SJCRH30 (cell line): ENCODE measurements at regions not wholly inside any gene's neighbourhood (a gene's known extent, or its start where the extent isn't known, plus 50 kb on each side); places are given as distances from the start of the nearest gene placed in this dataset.
A peak's percentile ranks its signal among the peaks of the same experiment; 100 is the strongest.

Experiments used
- DNase-seq, 2 experiments: peaks; one replicate each; pipeline ENCODE4 v3.0.0-alpha.2; 2015 to 2020
- H3K27ac ChIP-seq: fragments of 250-450 bp; sonication (Bioruptor Pico); 2 replicates; pipeline ENCODE4 v1.5.1; 2020; ENCODE audit warnings: mild to moderate bottlenecking, moderate library complexity
- H3K27me3 ChIP-seq: fragments of 250-450 bp; sonication (Bioruptor Pico); 2 replicates; pipeline ENCODE4 v1.5.1; 2020; ENCODE audit warnings: mild to moderate bottlenecking, moderate library complexity
- H3K36me3 ChIP-seq: fragments of 250-450 bp; sonication (Bioruptor Pico); 2 replicates; pipeline ENCODE4 v1.5.1; 2020; ENCODE audit warnings: mild to moderate bottlenecking, moderate library complexity
- H3K4me1 ChIP-seq: fragments of 250-450 bp; sonication (Bioruptor Pico); 2 replicates; pipeline ENCODE4 v1.5.1; 2020; ENCODE audit warnings: mild to moderate bottlenecking, moderate library complexity
- H3K4me3 ChIP-seq: fragments of 250-450 bp; sonication (Bioruptor Pico); 2 replicates; pipeline ENCODE4 v1.5.1; 2020; ENCODE audit warnings: mild to moderate bottlenecking, moderate library complexity
- H3K9me3 ChIP-seq: fragments of 250-450 bp; sonication (Bioruptor Pico); replicated peaks from 2 replicates; pipeline ENCODE4 v1.5.1; 2020; ENCODE audit warnings: mild to moderate bottlenecking, moderate library complexity

- H3K36me3 ChIP-seq, result no peaks in the 10 kb centered on the region
- H3K4me1 ChIP-seq, result no peaks in the 10 kb centered on the region
- DNase-seq, result no peak
Observed at GRCh38 chr4:77466430-77466829, 139.2 kb upstream of the CXCL13 start.

GRCh38 chr4:77471821-77472495 lies 133.7 kb upstream of the CXCL13 start:
- H3K9me3 ChIP-seq, result 0 out of 2 replicates have a peak, but pooled peaks cover 4% of the 10 kb centered on the region
- DNase-seq, result no peak

More at GRCh38 chr4:77466430-77466829, 139.2 kb upstream of the CXCL13 start:
- no peak overlapping the region for H3K27ac ChIP-seq
- H3K4me3 ChIP-seq, result no peak overlapping the region
- H3K9me3 ChIP-seq, result no peaks in the 10 kb centered on the region
- no peaks in the 10 kb centered on the region for H3K27me3 ChIP-seq

GRCh38 chr4:77473509-77473908 lies 132.1 kb upstream of the CXCL13 start:
- DNase-seq, result peak in 1 of 2 experiments; percentile 42
- no peak overlapping the region for H3K27ac ChIP-seq

More at GRCh38 chr4:77471821-77472495, 133.7 kb upstream of the CXCL13 start:
- Histone ChIP-seq H3K4me1 (no peaks in the 10 kb centered on the region), H3K4me3 (no peak overlapping the region), H3K36me3 (no peaks in the 10 kb centered on the region), H3K27me3 (peaks cover 8% of the 10 kb centered on the region; the same call in 1 of the 2 replicates), H3K27ac (no peak overlapping the region)

GRCh38 chr4:77481856-77482255 lies 123.8 kb upstream of the CXCL13 start:
- H3K4me1 ChIP-seq, result no peaks in the 10 kb centered on the region
- no peaks in the 10 kb centered on the region for H3K36me3 ChIP-seq
- H3K4me3 ChIP-seq, result no peak overlapping the region
- no peaks in the 10 kb centered on the region for H3K27me3 ChIP-seq
- H3K27ac ChIP-seq, result no peak overlapping the region
- DNase-seq, result no peak
- no peaks in the 10 kb centered on the region for H3K9me3 ChIP-seq

More at GRCh38 chr4:77473509-77473908, 132.1 kb upstream of the CXCL13 start:
- Histone ChIP-seq H3K4me3 (no peak overlapping the region), H3K36me3 (no peaks in the 10 kb centered on the region), H3K9me3 (0 out of 2 replicates have a peak, but pooled peaks cover 4% of the 10 kb centered on the region), H3K4me1 (no peaks in the 10 kb centered on the region), H3K27me3 (peaks cover 8% of the 10 kb centered on the region; the same call in 1 of the 2 replicates)

- Histone ChIP-seq H3K27ac (no peak overlapping the region), H3K9me3 (no peaks in the 10 kb centered on the region; the same call in 1 of the 2 replicates), H3K36me3 (no peaks in the 10 kb centered on the region), H3K4me3 (no peak overlapping the region), H3K27me3 (no peaks in the 10 kb centered on the region), H3K4me1 (peaks cover 3% of the 10 kb centered on the region; the same call in 1 of the 2 replicates)
- peak in 1 of 2 experiments; percentile 27 for DNase-seq
Observed at GRCh38 chr4:77488882-77489281, 116.7 kb upstream of the CXCL13 start.

GRCh38 chr4:77493120-77493752 lies 112.4 kb upstream of the CXCL13 start:
- Histone ChIP-seq H3K27me3 (no peaks in the 10 kb centered on the region), H3K4me1 (no peaks in the 10 kb centered on the region; the same call in 1 of the 2 replicates), H3K9me3 (no peaks in the 10 kb centered on the region), H3K4me3 (no peak overlapping the region), H3K27ac (no peak overlapping the region), H3K36me3 (no peaks in the 10 kb centered on the region)
- DNase-seq, result no peak

GRCh38 chr4:77493829-77494551 lies 111.6 kb upstream of the CXCL13 start:
- Histone ChIP-seq H3K27ac (no peak overlapping the region), H3K4me3 (no peak overlapping the region), H3K36me3 (no peaks in the 10 kb centered on the region), H3K9me3 (no peaks in the 10 kb centered on the region), H3K27me3 (no peaks in the 10 kb centered on the region), H3K4me1 (no peaks in the 10 kb centered on the region)
- DNase-seq, result no peak

- no peak for DNase-seq
- Histone ChIP-seq H3K4me1 (peaks cover 10% of the 10 kb centered on the region), H3K9me3 (no peaks in the 10 kb centered on the region), H3K36me3 (no peaks in the 10 kb centered on the region), H3K27me3 (no peaks in the 10 kb centered on the region), H3K27ac (no peak overlapping the region), H3K4me3 (no peak overlapping the region)
Observed at GRCh38 chr4:77496457-77496856, 109.2 kb upstream of the CXCL13 start.

- Histone ChIP-seq H3K4me3 (no peak overlapping the region), H3K27me3 (no peaks in the 10 kb centered on the region), H3K36me3 (no peaks in the 10 kb centered on the region), H3K4me1 (peaks cover 15% of the 10 kb centered on the region), H3K27ac (peak overlapping the region; percentile 37), H3K9me3 (no peaks in the 10 kb centered on the region)
- peak; percentile 21 to 25 for DNase-seq
Observed at GRCh38 chr4:77500801-77501200, 104.8 kb upstream of the CXCL13 start.

- peaks cover 15% of the 10 kb centered on the region for H3K4me1 ChIP-seq
- no peaks in the 10 kb centered on the region for H3K27me3 ChIP-seq
- H3K4me3 ChIP-seq, result no peak overlapping the region
- H3K9me3 ChIP-seq, result no peaks in the 10 kb centered on the region
- no peaks in the 10 kb centered on the region for H3K36me3 ChIP-seq
- no peak for DNase-seq
- H3K27ac ChIP-seq, result peak overlapping the region; percentile 37
Observed at GRCh38 chr4:77501240-77501639, 104.4 kb upstream of the CXCL13 start.

- Histone ChIP-seq H3K27ac (no peak overlapping the region), H3K9me3 (no peaks in the 10 kb centered on the region)
- no peak for DNase-seq
Observed at GRCh38 chr4:77501851-77502250, 103.8 kb upstream of the CXCL13 start.

GRCh38 chr4:77504407-77504806 lies 101.2 kb upstream of the CXCL13 start:
- no peaks in the 10 kb centered on the region for H3K9me3 ChIP-seq
- H3K36me3 ChIP-seq, result no peaks in the 10 kb centered on the region
- H3K27ac ChIP-seq, result no peak overlapping the region
- H3K4me3 ChIP-seq, result no peak overlapping the region
- DNase-seq, result no peak
- peaks cover 15% of the 10 kb centered on the region for H3K4me1 ChIP-seq
- H3K27me3 ChIP-seq, result 0 out of 2 replicates have a peak, but pooled peaks cover 7% of the 10 kb centered on the region

More at GRCh38 chr4:77501851-77502250, 103.8 kb upstream of the CXCL13 start:
- H3K4me3 ChIP-seq, result no peak overlapping the region
- no peaks in the 10 kb centered on the region for H3K27me3 ChIP-seq
- no peaks in the 10 kb centered on the region for H3K36me3 ChIP-seq
- H3K4me1 ChIP-seq, result peaks cover 15% of the 10 kb centered on the region

GRCh38 chr4:77505275-77505957 lies 100.2 kb upstream of the CXCL13 start:
- H3K9me3 ChIP-seq, result no peaks in the 10 kb centered on the region
- H3K4me1 ChIP-seq, result peaks cover 15% of the 10 kb centered on the region
- 0 out of 2 replicates have a peak, but pooled peaks cover 9% of the 10 kb centered on the region for H3K27me3 ChIP-seq
- H3K27ac ChIP-seq, result no peak overlapping the region
- H3K4me3 ChIP-seq, result no peak overlapping the region
- H3K36me3 ChIP-seq, result no peaks in the 10 kb centered on the region
- no peak for DNase-seq

- Histone ChIP-seq H3K36me3 (no peaks in the 10 kb centered on the region), H3K4me3 (no peak overlapping the region), H3K9me3 (no peaks in the 10 kb centered on the region), H3K27me3 (0 out of 2 replicates have a peak, but pooled peaks cover 9% of the 10 kb centered on the region), H3K27ac (no peak overlapping the region), H3K4me1 (peaks cover 11% of the 10 kb centered on the region)
- no peak for DNase-seq
Observed at GRCh38 chr4:77505958-77506319, 99.7 kb upstream of the CXCL13 start.
